ENCODE measurements at regions not wholly inside any gene's neighbourhood (a gene's known extent, or its start where the extent isn't known, plus 50 kb on each side); places are given as distances from the start of the nearest gene placed in this dataset.

- no peaks in the 10 kb centered on the region for H3K27me3 ChIP-seq (replicated peaks; ENCODE audit: insufficient read depth, low read depth, low read length, poor library complexity)
- ChIA-PET POLR2A (ENCODE audit: low non-redundant PET) (no interaction called here), CTCF (no interaction called here)
- DNase-seq (ENCODE audit: low spot score): peak; percentile 53
- no peak overlapping the region for H3K4me3 ChIP-seq (ENCODE audit: low read depth, low read length, poor library complexity, severe bottlenecking)
- no peaks in the 10 kb centered on the region for H3K9me3 ChIP-seq (ENCODE audit: low read depth, low read length, poor library complexity, severe bottlenecking)
- intact Hi-C loops (cut with micrococcal nuclease; ENCODE audit: unreplicated experiment): no loop called here
- no TSS peak for BruUV-seq (replicated peaks)
- H3K36me3 ChIP-seq (ENCODE audit: insufficient read depth, low read length, poor library complexity, severe bottlenecking): no peaks in the 10 kb centered on the region
- no peak for TF ChIP-seq CTCF (conservative IDR thresholded peaks at IDR 0.05; ENCODE audit: low read depth, low read length)
- TF ChIP-seq EZH2 (IDR thresholded peaks at IDR 0.05; ENCODE audit: borderline replicate concordance, low read depth, low read length, poor library complexity, severe bottlenecking): no peak
- H3K4me1 ChIP-seq (ENCODE audit: insufficient read depth, low read length, poor library complexity, severe bottlenecking): peaks cover 15% of the 10 kb centered on the region
- H3K27ac ChIP-seq (ENCODE audit: low read depth, low read length, poor library complexity, severe bottlenecking): peak overlapping the region; percentile 1
Measured at GRCh38 chr6:140095532-140095931, 721.1 kb upstream of the CITED2 start.

- POLR2A ChIA-PET (ENCODE audit: low non-redundant PET): interaction anchor here (0.6 kb wide), 1 partner anchor 724 kb away, joined by 4 read pairs; no protein-coding TSS in a partner anchor
- Histone ChIP-seq H3K27me3 (replicated peaks; ENCODE audit: insufficient read depth, low read depth, low read length, poor library complexity) (no peaks in the 10 kb centered on the region), H3K9me3 (ENCODE audit: low read depth, low read length, poor library complexity, severe bottlenecking) (no peaks in the 10 kb centered on the region), H3K4me1 (ENCODE audit: insufficient read depth, low read length, poor library complexity, severe bottlenecking) (peaks cover 15% of the 10 kb centered on the region), H3K4me3 (ENCODE audit: low read depth, low read length, poor library complexity, severe bottlenecking) (no peak overlapping the region), H3K27ac (ENCODE audit: low read depth, low read length, poor library complexity, severe bottlenecking) (no peak overlapping the region), H3K36me3 (ENCODE audit: insufficient read depth, low read length, poor library complexity, severe bottlenecking) (no peaks in the 10 kb centered on the region)
- TF ChIP-seq CTCF (conservative IDR thresholded peaks at IDR 0.05; ENCODE audit: low read depth, low read length) (no peak), EZH2 (IDR thresholded peaks at IDR 0.05; ENCODE audit: borderline replicate concordance, low read depth, low read length, poor library complexity, severe bottlenecking) (no peak)
- DNase-seq (ENCODE audit: low spot score): no peak
- intact Hi-C loops (cut with micrococcal nuclease; ENCODE audit: unreplicated experiment): no loop called here
- CTCF ChIA-PET: no interaction called here
- BruUV-seq (replicated peaks): no TSS peak
Measured at GRCh38 chr6:140091895-140092294, 717.4 kb upstream of the CITED2 start.

- Histone ChIP-seq H3K4me3 (ENCODE audit: low read depth, low read length, poor library complexity, severe bottlenecking) (no peak overlapping the region), H3K9me3 (ENCODE audit: low read depth, low read length, poor library complexity, severe bottlenecking) (no peaks in the 10 kb centered on the region), H3K27me3 (replicated peaks; ENCODE audit: insufficient read depth, low read depth, low read length, poor library complexity) (no peaks in the 10 kb centered on the region), H3K4me1 (ENCODE audit: insufficient read depth, low read length, poor library complexity, severe bottlenecking) (peaks cover 13% of the 10 kb centered on the region), H3K36me3 (ENCODE audit: insufficient read depth, low read length, poor library complexity, severe bottlenecking) (no peaks in the 10 kb centered on the region), H3K27ac (ENCODE audit: low read depth, low read length, poor library complexity, severe bottlenecking) (no peak overlapping the region)
- intact Hi-C loops (cut with micrococcal nuclease; ENCODE audit: unreplicated experiment): no loop called here
- no peak for DNase-seq (ENCODE audit: low spot score)
- CTCF ChIA-PET: no interaction called here
- BruUV-seq (replicated peaks): no TSS peak
- no peak for TF ChIP-seq CTCF (conservative IDR thresholded peaks at IDR 0.05; ENCODE audit: low read depth, low read length)
- no peak for TF ChIP-seq EZH2 (IDR thresholded peaks at IDR 0.05; ENCODE audit: borderline replicate concordance, low read depth, low read length, poor library complexity, severe bottlenecking)
- POLR2A ChIA-PET (ENCODE audit: low non-redundant PET): no interaction called here
Measured at GRCh38 chr6:140090871-140091270, 716.4 kb upstream of the CITED2 start.

Data from A673 (cell line).